Stomach (tissue), 8 donors: ENCODE measurements at regions not wholly inside any gene's neighbourhood (a gene's known extent, or its start where the extent isn't known, plus 50 kb on each side); places are given as distances from the start of the nearest gene placed in this dataset.
"Not testable (repeated sequence)": the region's sequence is repeated elsewhere in the genome, so short reads cannot be mapped to it uniquely, and the experiment has no call there.

Experiments
- DNase-seq, 2 donors: peaks; one replicate each; pipeline versions ENCODE4 v3.0.0 to v3.0.0-alpha.2; 2013 to 2019
- H3K27ac ChIP-seq, 5 donors: fragments of 200-600 bp in 4 of 5; sonication (generic) in 4 of 5; one replicate each; pipeline ENCODE4 v1.5.1; 2013 to 2019; ENCODE audit warnings: mild to moderate bottlenecking in 1 of 5, moderate library complexity in 1 of 5
- H3K27me3 ChIP-seq, 3 donors: fragments of 200-600 bp; sonication (generic); one replicate each; pipeline ENCODE4 v1.5.1; 2017 to 2019; ENCODE audit warnings: mixed run types in 1 of 3
- H3K36me3 ChIP-seq, 4 donors: fragments of 200-600 bp; sonication (generic); 1 replicate in 3 of 4; 2 replicates in 1 of 4; pipeline ENCODE4 v1.5.1; 2016 to 2019
- H3K4me1 ChIP-seq, 4 donors: fragments of 200-600 bp; sonication (generic); one replicate each; pipeline ENCODE4 v1.5.1; 2016 to 2019
- H3K4me3 ChIP-seq, 4 donors: fragments of 200-600 bp; sonication (generic) in 3 of 4; one replicate each; pipeline ENCODE4 v1.5.1; 2016 to 2019; ENCODE audit warnings: mild to moderate bottlenecking in 1 of 4
- H3K9me3 ChIP-seq, 4 donors: fragments of 200-600 bp; sonication (generic); one replicate each; pipeline ENCODE4 v1.5.1; 2016 to 2019
- WGBS, 5 donors: extraction: QIAGEN DNeasy Blood & Tissue Kit in 3 of 5; methylation state at CpG; one replicate each; pipeline versions ENCODE4 v1.1.5 to v1.1.7; 2013 to 2018; 5-methylcytosine and 5-hydroxymethylcytosine counted together
- intact Hi-C: fragments of 100-400 bp; cut with DNase I; formaldehyde crosslinking; loops from one replicate; pipeline ENCODE4 v1.15.1; 2023; ENCODE audit warnings: low total_unique reads
- donor health status: healthy with polysubstance abuse.
- donor health status: Bipolar disorder and iron deficiency.
- donor health status: healthy.

GRCh38 chr21:9361615-9362014, 1159.8 kb upstream of the TPTE start:
- 50 to 67% methylated on average over 1 of the region's 1 CpG; no CpG with 5 or more reads in 3 of the 5 donors for WGBS, 5 donors
- not testable (repeated sequence) for H3K27ac ChIP-seq

GRCh38 chr21:9362309-9362708, 1159.1 kb upstream of the TPTE start:
- H3K9me3 ChIP-seq: peaks cover 0 to 13% (median 3%) of the 10 kb centered on the region in 4 donors
- H3K4me3 ChIP-seq, H3K27ac ChIP-seq, H3K4me1 ChIP-seq, H3K36me3 ChIP-seq, H3K27me3 ChIP-seq, intact Hi-C loops: not testable (repeated sequence)
- DNase-seq: peak in 1 of 2 donors; percentile 0
- 69 to 81% (median 79%) methylated on average over 7 of the region's 7 CpGs for WGBS, 5 donors

More at GRCh38 chr21:9361615-9362014, 1159.8 kb upstream of the TPTE start:
- H3K36me3 ChIP-seq, H3K4me1 ChIP-seq, intact Hi-C loops, DNase-seq, H3K27me3 ChIP-seq, H3K4me3 ChIP-seq: not testable (repeated sequence)
- peaks cover 0 to 13% (median 3%) of the 10 kb centered on the region in 4 donors for H3K9me3 ChIP-seq

- 56 to 86% (median 62%) methylated on average over 2 to 3 of the region's 5 CpGs for WGBS, 5 donors
- intact Hi-C loops: not testable (repeated sequence)
Observed at GRCh38 chr21:9365815-9366214, 1155.6 kb upstream of the TPTE start.

GRCh38 chr21:9366578-9366977, 1154.8 kb upstream of the TPTE start:
- intact Hi-C loops, H3K4me1 ChIP-seq, DNase-seq, H3K4me3 ChIP-seq, H3K27ac ChIP-seq, H3K36me3 ChIP-seq, H3K27me3 ChIP-seq: not testable (repeated sequence)
- WGBS, 5 donors: 43 to 80% (median 65%) methylated on average over 1 to 3 of the region's 3 CpGs
- peaks cover 0 to 12% (median 3%) of the 10 kb centered on the region in 4 donors for H3K9me3 ChIP-seq

More at GRCh38 chr21:9365815-9366214, 1155.6 kb upstream of the TPTE start:
- not testable (repeated sequence) for H3K4me1 ChIP-seq, H3K36me3 ChIP-seq, H3K27ac ChIP-seq, DNase-seq, H3K27me3 ChIP-seq, H3K4me3 ChIP-seq
- H3K9me3 ChIP-seq: peaks cover 0 to 13% (median 3%) of the 10 kb centered on the region in 4 donors
